ENCODE measurements at regions not wholly inside any gene's neighbourhood (a gene's known extent, or its start where the extent isn't known, plus 50 kb on each side); places are given as distances from the start of the nearest gene placed in this dataset.

DNA sequence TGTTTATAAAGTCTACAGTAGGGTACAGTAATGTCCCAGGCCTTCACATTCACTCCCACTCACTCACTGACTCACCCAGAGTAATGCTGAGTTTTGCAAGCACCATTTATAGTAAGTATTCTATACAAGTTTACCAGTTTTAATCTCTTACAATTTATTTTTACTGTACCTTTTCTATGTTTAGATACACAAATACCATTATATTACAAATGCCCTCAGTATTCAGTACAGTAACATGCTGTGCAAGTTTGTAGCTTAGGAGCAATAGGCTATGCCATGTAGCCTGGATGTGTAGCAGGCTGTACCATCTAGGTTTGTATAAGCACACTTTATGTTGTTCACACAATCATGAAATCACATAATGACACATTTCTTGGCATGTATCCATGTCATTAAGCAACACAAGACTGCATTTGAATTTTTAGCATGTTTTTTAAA, 673.6 kb downstream of the CD109 start:
- ATAC-seq (no peak), DNase-seq (ENCODE audit: extremely low read depth in 1 of 4, low spot score in 3 of 4) (no peak), FAIRE-seq (no peak)
- ChIA-PET POLR2A (no interaction called here), CTCF (ENCODE audit: low intra/inter-chr PET ratio) (no interaction called here)
- no peak overlapping the region for H3K4me2 ChIP-seq (ENCODE audit: insufficient read depth, low read length)
- no TSS peak for BruUV-seq (replicated peaks)
- H3K36me3 ChIP-seq (ENCODE audit: control insufficient read depth, insufficient read depth, low read length) = no peaks in the 10 kb centered on the region
- no peak overlapping the region for H3K27ac ChIP-seq (ENCODE audit: extremely low read depth, low read depth, low read length)
- in situ Hi-C loops (cut with MboI) (no loop called here), intact Hi-C loops (cut with micrococcal nuclease) (no loop called here)
- no peaks in the 10 kb centered on the region for H3K4me1 ChIP-seq (replicated peaks in 1 of 2; ENCODE audit: control insufficient read depth in 2 of 2, insufficient read depth in 2 of 2, low read length in 2 of 2)
- H3K4me3 ChIP-seq = no peak overlapping the region
- no peak for TF ChIP-seq ZNF780A (CRISPR knock-in tag; IDR thresholded peaks at IDR 0.05)
- TF ChIP-seq TARDBP (IDR thresholded peaks at IDR 0.05) = no peak
- TF ChIP-seq ZNF347 (CRISPR knock-in tag; IDR thresholded peaks at IDR 0.05; ENCODE audit: low read depth) = no peak
- TF ChIP-seq BCL6 (CRISPR knock-in tag; IDR thresholded peaks at IDR 0.05) = no peak
- TF ChIP-seq, protein P1, sequence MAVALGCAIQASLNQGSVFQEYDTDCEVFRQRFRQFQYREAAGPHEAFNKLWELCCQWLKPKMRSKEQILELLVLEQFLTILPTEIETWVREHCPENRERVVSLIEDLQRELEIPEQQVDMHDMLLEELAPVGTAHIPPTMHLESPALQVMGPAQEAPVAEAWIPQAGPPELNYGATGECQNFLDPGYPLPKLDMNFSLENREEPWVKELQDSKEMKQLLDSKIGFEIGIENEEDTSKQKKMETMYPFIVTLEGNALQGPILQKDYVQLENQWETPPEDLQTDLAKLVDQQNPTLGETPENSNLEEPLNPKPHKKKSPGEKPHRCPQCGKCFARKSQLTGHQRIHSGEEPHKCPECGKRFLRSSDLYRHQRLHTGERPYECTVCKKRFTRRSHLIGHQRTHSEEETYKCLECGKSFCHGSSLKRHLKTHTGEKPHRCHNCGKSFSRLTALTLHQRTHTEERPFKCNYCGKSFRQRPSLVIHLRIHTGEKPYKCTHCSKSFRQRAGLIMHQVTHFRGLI (CRISPR knock-in tag; IDR thresholded peaks at IDR 0.05) = no peak
- TF ChIP-seq TOE1 (IDR thresholded peaks at IDR 0.05; ENCODE audit: borderline replicate concordance) = no peak
- no peak for TF ChIP-seq TOE1 (CRISPR knock-in tag; IDR thresholded peaks at IDR 0.05; ENCODE audit: borderline replicate concordance, low read depth)
- TF ChIP-seq, protein P2, sequence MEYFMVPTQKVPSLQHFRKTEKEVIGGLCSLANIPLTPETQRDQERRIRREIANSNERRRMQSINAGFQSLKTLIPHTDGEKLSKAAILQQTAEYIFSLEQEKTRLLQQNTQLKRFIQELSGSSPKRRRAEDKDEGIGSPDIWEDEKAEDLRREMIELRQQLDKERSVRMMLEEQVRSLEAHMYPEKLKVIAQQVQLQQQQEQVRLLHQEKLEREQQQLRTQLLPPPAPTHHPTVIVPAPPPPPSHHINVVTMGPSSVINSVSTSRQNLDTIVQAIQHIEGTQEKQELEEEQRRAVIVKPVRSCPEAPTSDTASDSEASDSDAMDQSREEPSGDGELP (CRISPR knock-in tag; IDR thresholded peaks at IDR 0.05; ENCODE audit: borderline replicate concordance) = no peak
- TF ChIP-seq ZNF699 (CRISPR knock-in tag; IDR thresholded peaks at IDR 0.05; ENCODE audit: insufficient replicate concordance) = no peak
- TF ChIP-seq BDP1 (IDR thresholded peaks at IDR 0.05; ENCODE audit: insufficient read depth, insufficient read length) = no peak
- TF ChIP-seq GABPB1 (CRISPR knock-in tag; IDR thresholded peaks at IDR 0.05) = no peak
- TF ChIP-seq ZNF146 (CRISPR knock-in tag; IDR thresholded peaks at IDR 0.05; ENCODE audit: unreplicated experiment) = no peak
- TF ChIP-seq CHD4 (IDR thresholded peaks at IDR 0.05; ENCODE audit: insufficient read depth, insufficient replicate concordance, low read depth, low read length, poor library complexity, severe bottlenecking) = no peak
- no peak for TF ChIP-seq CCAR2 (IDR thresholded peaks at IDR 0.05; ENCODE audit: low read depth, low read length)
- TF ChIP-seq MEF2D (tag; conservative IDR thresholded peaks at IDR 0.05; ENCODE audit: low read depth) = no peak
- TF ChIP-seq ZNF76 (CRISPR knock-in tag; IDR thresholded peaks at IDR 0.05; ENCODE audit: borderline replicate concordance) = no peak
- TF ChIP-seq, protein P3, sequence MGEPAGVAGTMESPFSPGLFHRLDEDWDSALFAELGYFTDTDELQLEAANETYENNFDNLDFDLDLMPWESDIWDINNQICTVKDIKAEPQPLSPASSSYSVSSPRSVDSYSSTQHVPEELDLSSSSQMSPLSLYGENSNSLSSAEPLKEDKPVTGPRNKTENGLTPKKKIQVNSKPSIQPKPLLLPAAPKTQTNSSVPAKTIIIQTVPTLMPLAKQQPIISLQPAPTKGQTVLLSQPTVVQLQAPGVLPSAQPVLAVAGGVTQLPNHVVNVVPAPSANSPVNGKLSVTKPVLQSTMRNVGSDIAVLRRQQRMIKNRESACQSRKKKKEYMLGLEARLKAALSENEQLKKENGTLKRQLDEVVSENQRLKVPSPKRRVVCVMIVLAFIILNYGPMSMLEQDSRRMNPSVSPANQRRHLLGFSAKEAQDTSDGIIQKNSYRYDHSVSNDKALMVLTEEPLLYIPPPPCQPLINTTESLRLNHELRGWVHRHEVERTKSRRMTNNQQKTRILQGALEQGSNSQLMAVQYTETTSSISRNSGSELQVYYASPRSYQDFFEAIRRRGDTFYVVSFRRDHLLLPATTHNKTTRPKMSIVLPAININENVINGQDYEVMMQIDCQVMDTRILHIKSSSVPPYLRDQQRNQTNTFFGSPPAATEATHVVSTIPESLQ (CRISPR knock-in tag; IDR thresholded peaks at IDR 0.05) = no peak
- TF ChIP-seq KLF16 (IDR thresholded peaks at IDR 0.05) = no peak
- no peak for TF ChIP-seq ZNF589 (CRISPR knock-in tag; IDR thresholded peaks at IDR 0.05; ENCODE audit: low read depth)
- TF ChIP-seq, protein P4, sequence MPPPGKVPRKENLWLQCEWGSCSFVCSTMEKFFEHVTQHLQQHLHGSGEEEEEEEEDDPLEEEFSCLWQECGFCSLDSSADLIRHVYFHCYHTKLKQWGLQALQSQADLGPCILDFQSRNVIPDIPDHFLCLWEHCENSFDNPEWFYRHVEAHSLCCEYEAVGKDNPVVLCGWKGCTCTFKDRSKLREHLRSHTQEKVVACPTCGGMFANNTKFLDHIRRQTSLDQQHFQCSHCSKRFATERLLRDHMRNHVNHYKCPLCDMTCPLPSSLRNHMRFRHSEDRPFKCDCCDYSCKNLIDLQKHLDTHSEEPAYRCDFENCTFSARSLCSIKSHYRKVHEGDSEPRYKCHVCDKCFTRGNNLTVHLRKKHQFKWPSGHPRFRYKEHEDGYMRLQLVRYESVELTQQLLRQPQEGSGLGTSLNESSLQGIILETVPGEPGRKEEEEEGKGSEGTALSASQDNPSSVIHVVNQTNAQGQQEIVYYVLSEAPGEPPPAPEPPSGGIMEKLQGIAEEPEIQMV (tag; conservative IDR thresholded peaks at IDR 0.05; ENCODE audit: low read depth) = no peak
- no peak overlapping the region for H3K9ac ChIP-seq (ENCODE audit: insufficient read depth in 1 of 2, low read depth in 2 of 2, low read length in 2 of 2)
- H3K79me2 ChIP-seq (ENCODE audit: control insufficient read depth, insufficient read depth, low read length) = no peaks in the 10 kb centered on the region
- H4K20me1 ChIP-seq (replicated peaks; ENCODE audit: control insufficient read depth, insufficient read depth, low read length) = no peaks in the 10 kb centered on the region
- H3K9me3 ChIP-seq (replicated peaks; ENCODE audit: control insufficient read depth, insufficient read depth, low read depth, low read length) = no peaks in the 10 kb centered on the region
- no peak overlapping the region for H2AFZ ChIP-seq (ENCODE audit: low read depth, low read length)
- no peaks in the 10 kb centered on the region for H3K27me3 ChIP-seq (ENCODE audit: control insufficient read depth in 2 of 2, insufficient read depth in 2 of 2, low read length in 2 of 2)
- no peaks in the 10 kb centered on the region for H3K9me1 ChIP-seq (ENCODE audit: control insufficient read depth, insufficient read depth, low read length)

All from K562 (cell line).